Glomerular visceral epithelial cell (primary cell): ENCODE measurements at regions not wholly inside any gene's neighbourhood (a gene's known extent, or its start where the extent isn't known, plus 50 kb on each side); places are given as distances from the start of the nearest gene placed in this dataset.

ENCODE experiments used
- DNase-seq: peaks from one replicate; pipeline ENCODE4 v3.0.0-alpha.2; 2016; ENCODE audit errors: extremely low spot score

GRCh38 chr7:121450631-121451198 lies 54.6 kb upstream of the FAM3C start:
- no peak for DNase-seq

DNA sequence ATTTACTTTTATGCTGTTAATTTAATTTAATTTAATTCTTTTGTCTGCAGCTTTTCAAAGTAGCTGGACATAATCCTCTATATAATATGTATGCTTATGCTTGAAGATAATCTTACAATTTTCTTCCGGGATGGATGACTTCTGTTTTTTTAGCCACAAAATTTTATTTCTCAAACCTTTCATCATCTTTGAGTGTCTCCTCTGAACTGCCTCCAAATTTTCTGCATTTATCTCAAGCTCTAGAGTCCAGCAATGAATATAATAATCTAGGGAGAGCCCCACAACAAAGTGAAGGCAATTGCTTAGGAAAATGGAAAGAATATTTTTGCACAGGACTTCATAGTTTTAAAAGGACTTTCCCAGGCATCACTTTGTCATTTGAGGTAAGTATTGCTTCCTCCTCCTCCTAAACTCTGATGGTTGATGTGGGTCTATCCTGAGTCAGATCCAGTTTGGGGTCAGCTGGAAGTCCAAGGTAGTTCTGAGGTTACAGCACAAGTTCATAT lies 53.7 kb upstream of the FAM3C start:
- DNase-seq: no peak

- no peak for DNase-seq
These were observed 53.2 kb upstream of the FAM3C start for GRCh38 chr7:121449329-121449728.

- no peak for DNase-seq
These were observed 52.3 kb upstream of the FAM3C start for GRCh38 chr7:121448429-121448828.

DNA sequence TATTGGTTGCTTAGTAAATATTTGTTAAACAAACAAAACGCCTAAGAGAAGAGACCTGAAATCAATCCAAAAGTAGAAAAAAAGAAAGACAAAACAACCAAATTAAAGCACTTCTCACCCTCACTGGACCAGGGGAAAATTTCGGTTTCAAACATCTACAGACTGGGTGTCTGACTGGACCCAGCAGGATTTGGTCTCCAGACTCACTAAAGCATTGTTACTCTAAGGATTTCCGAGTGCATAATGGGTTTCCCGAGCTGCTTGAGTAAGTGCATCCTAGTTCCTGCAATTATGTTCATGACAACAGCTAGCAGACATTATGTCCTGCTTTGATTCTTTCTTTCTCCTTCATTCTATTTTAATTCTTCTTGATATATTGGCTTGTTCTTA lies 51.8 kb upstream of the FAM3C start:
- no peak for DNase-seq

- no peak for DNase-seq
These were observed 51.3 kb upstream of the FAM3C start for GRCh38 chr7:121447243-121447910.

DNA sequence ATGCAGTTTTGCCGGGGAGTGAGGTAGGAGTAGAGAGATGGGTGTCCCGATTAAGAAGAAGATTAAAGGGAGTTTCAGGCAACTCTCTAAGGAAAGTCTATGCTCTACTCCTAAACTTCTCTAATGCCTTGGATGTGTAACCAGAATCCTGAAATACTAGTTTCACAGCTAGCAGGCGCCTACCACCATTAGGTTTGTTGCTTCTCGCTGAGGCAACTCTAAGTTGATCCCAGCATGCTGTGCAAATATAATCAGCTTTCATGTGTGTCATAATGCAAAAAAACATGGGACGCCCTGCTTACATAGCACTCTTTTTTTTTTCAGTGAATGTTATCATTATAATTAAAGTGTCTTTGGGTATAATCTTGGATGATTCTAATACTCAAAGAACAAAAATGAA lies 50.4 kb upstream of the FAM3C start:
- DNase-seq: no peak
